Heart left ventricle (tissue), 16 donors: ENCODE measurements at regions not wholly inside any gene's neighbourhood (a gene's known extent, or its start where the extent isn't known, plus 50 kb on each side); places are given as distances from the start of the nearest gene placed in this dataset.
"Not testable (repeated sequence)": the region's sequence is repeated elsewhere in the genome, so short reads cannot be mapped to it uniquely, and the experiment has no call there.

Source experiments
- ATAC-seq, 4 donors: fragments of 200-7000 bp; cut with Tn5 transposase; one replicate each; pipeline ENCODE4 v1.9.1; 2020 to 2022; ENCODE audit warnings: moderate library complexity in 4 of 4, mild to moderate bottlenecking in 3 of 4, moderate number of reproducible peaks in 1 of 4
- DNase-seq, 5 donors: peaks; one replicate each; pipeline ENCODE4 v3.0.0-alpha.2; 2020
- H3K27ac ChIP-seq, 12 donors: fragments of 200-600 bp; sonication (generic) in 4 of 12; one replicate each; pipeline versions ENCODE4 v1.5.0 to v1.8.0; 2016 to 2022; ENCODE audit warnings: mild to moderate bottlenecking in 2 of 12
- H3K27me3 ChIP-seq, 9 donors: fragments of 200-600 bp; sonication (generic) in 2 of 9; one replicate each; pipeline versions ENCODE4 v1.5.1 to v1.8.0; 2016 to 2022; ENCODE audit warnings: mild to moderate bottlenecking in 3 of 9
- H3K36me3 ChIP-seq, 9 donors: fragments of 200-600 bp; sonication (generic) in 2 of 9; one replicate each; pipeline versions ENCODE4 v1.5.0 to v1.8.0; 2018 to 2022; ENCODE audit warnings: mild to moderate bottlenecking in 2 of 9
- H3K4me1 ChIP-seq, 12 donors: fragments of 200-600 bp; sonication (generic) in 4 of 12; one replicate each; pipeline versions ENCODE4 v1.5.0 to v1.8.0; 2016 to 2022; ENCODE audit warnings: mild to moderate bottlenecking in 3 of 12
- H3K4me3 ChIP-seq, 12 donors: fragments of 200-600 bp; sonication (generic) in 4 of 12; one replicate each; pipeline versions ENCODE4 v1.5.0 to v1.8.0; 2017 to 2022; ENCODE audit warnings: mild to moderate bottlenecking in 9 of 12, moderate library complexity in 4 of 12
- H3K9me3 ChIP-seq, 12 donors: fragments of 200-600 bp; sonication (generic) in 4 of 12; one replicate each; pipeline versions ENCODE4 v1.5.0 to v1.8.0; 2016 to 2022; ENCODE audit warnings: mild to moderate bottlenecking in 1 of 12
- CTCF ChIP-seq, 12 donors: fragments of 200-600 bp; sonication (generic) in 4 of 12; IDR thresholded peaks; one replicate each; pipeline versions ENCODE4 v1.5.0 to v1.8.0; 2018 to 2022; ENCODE audit warnings: antibody characterized with exemption in 12 of 12, mild to moderate bottlenecking in 5 of 12
- POLR2A ChIP-seq, 2 donors: fragments of 450-650 bp; IDR thresholded peaks; one replicate each; pipeline ENCODE4 v1.6.1; 2017; ENCODE audit warnings: antibody characterized with exemption in 2 of 2, mild to moderate bottlenecking in 2 of 2, moderate library complexity in 2 of 2
- WGBS, 4 donors: extraction: QIAGEN DNeasy Blood & Tissue Kit in 2 of 4; methylation state at CpG; one replicate each; pipeline versions ENCODE4 v1.1.5 to v1.1.7; 2013 to 2018; 5-methylcytosine and 5-hydroxymethylcytosine counted together
- intact Hi-C, 10 donors: fragments of 100-400 bp; cut with DNase I; formaldehyde crosslinking; loops; one replicate each; pipeline versions ENCODE4 v1.11.1 to v1.14.2; 2022
- donor health status: ischemic (EF 13 %, LVEDD 7.1; RV severe dilation, severe dysfunction).
- donor health status: healthy with polysubstance abuse.
- donor health status: DM: no; HTN: yes; CAD: no.
- donor health status: DM: no; HTN: no; CAD: no.
- donor health status: ischemic (EF 25% LVEDD 6.9; RV normal size, moderate dysfunction).
- donor health status: ischemic (EF 25% LVEDD 5.7; RV mildly dilated, moderate dysfunction).
- donor health status: healthy.
- donor health status: DM: yes; HTN: yes; CAD: no.
- donor health status: ischemic (EF 35%, LVEDD 5.7; RV mildly dilated, moderate dysfunction).
- donor health status: nonischemic (EF 11% LVEDD 7.7; RV severe dilation, severe dysfunction).
- donor health status: DM: yes; HTN: yes; CAD: no.
- donor health status: PGD.
- donor health status: ischemic (EF 29% LVEDD 5.4; RV normal size, mild dysfunction).
- donor health status: nonischemic (EF 23%, LVEDD 6.1; RV moderate dilation, normal function).

- no peaks in the 10 kb centered on the region for H3K4me1 ChIP-seq
- TF ChIP-seq CTCF (IDR thresholded peaks at IDR 0.05) (no peak), POLR2A (IDR thresholded peaks at IDR 0.05) (no peak)
- no peaks in the 10 kb centered on the region for H3K9me3 ChIP-seq
- H3K4me3 ChIP-seq, result no peak overlapping the region
- no peak for ATAC-seq
- 78 to 82% (median 80%) methylated on average over 3 of the region's 3 CpGs for WGBS, 4 donors
- intact Hi-C loops, result loop anchor here in 4 of 10 donors (5.0 to 10.0 kb wide), 3 partner anchors 139 to 149 kb away; no protein-coding TSS in a partner anchor
- H3K36me3 ChIP-seq, result no peaks in the 10 kb centered on the region
- DNase-seq, result no peak
- no peaks in the 10 kb centered on the region for H3K27me3 ChIP-seq
- no peak overlapping the region for H3K27ac ChIP-seq
These were observed 129.8 kb downstream of the HNMT start for GRCh38 chr2:138094031-138094430.

GRCh38 chr2:138095336-138095735 lies 131.1 kb downstream of the HNMT start:
- Histone ChIP-seq H3K27me3 (no peaks in the 10 kb centered on the region), H3K4me3 (no peak overlapping the region), H3K36me3 (no peaks in the 10 kb centered on the region), H3K27ac (no peak overlapping the region), H3K9me3 (no peaks in the 10 kb centered on the region), H3K4me1 (no peaks in the 10 kb centered on the region)
- DNase-seq, result no peak
- no peak for ATAC-seq
- no peak for TF ChIP-seq POLR2A (IDR thresholded peaks at IDR 0.05)
- TF ChIP-seq CTCF (IDR thresholded peaks at IDR 0.05), result no peak
- intact Hi-C loops, result loop anchor here in 2 of 10 donors (10.0 kb wide), 2 partner anchors 141 to 151 kb away; no protein-coding TSS in a partner anchor

- intact Hi-C loops, result loop anchor here in 2 of 10 donors (10.0 kb wide), 2 partner anchors 144 to 154 kb away; no protein-coding TSS in a partner anchor
- H3K27ac ChIP-seq, H3K4me3 ChIP-seq, ATAC-seq, H3K27me3 ChIP-seq, DNase-seq, H3K36me3 ChIP-seq, H3K9me3 ChIP-seq, H3K4me1 ChIP-seq: not testable (repeated sequence)
- WGBS, 4 donors, result 93 to 99% (median 97%) methylated on average over 3 of the region's 3 CpGs
These were observed 135.0 kb downstream of the HNMT start for GRCh38 chr2:138099288-138099687.

GRCh38 chr2:138101718-138102117 lies 137.4 kb downstream of the HNMT start:
- Histone ChIP-seq H3K36me3 (no peaks in the 10 kb centered on the region), H3K27me3 (no peaks in the 10 kb centered on the region), H3K4me3 (no peak overlapping the region), H3K9me3 (no peaks in the 10 kb centered on the region), H3K27ac (no peak overlapping the region), H3K4me1 (no peaks in the 10 kb centered on the region)
- TF ChIP-seq CTCF (IDR thresholded peaks at IDR 0.05) (no peak), POLR2A (IDR thresholded peaks at IDR 0.05) (no peak)
- WGBS, 4 donors, result 73 to 78% (median 75%) methylated on average over 2 of the region's 2 CpGs
- intact Hi-C loops, result no loop called here
- DNase-seq (no peak), ATAC-seq (no peak)

GRCh38 chr2:138102664-138103063 lies 138.4 kb downstream of the HNMT start:
- Histone ChIP-seq H3K27ac (no peak overlapping the region), H3K4me1 (no peaks in the 10 kb centered on the region), H3K4me3 (no peak overlapping the region), H3K9me3 (no peaks in the 10 kb centered on the region), H3K36me3 (no peaks in the 10 kb centered on the region), H3K27me3 (no peaks in the 10 kb centered on the region)
- intact Hi-C loops, result no loop called here
- no peak for DNase-seq
- no peak for ATAC-seq
- TF ChIP-seq POLR2A (IDR thresholded peaks at IDR 0.05), result no peak
- TF ChIP-seq CTCF (IDR thresholded peaks at IDR 0.05), result no peak
